HepG2 (cell line): ENCODE measurements at regions not wholly inside any gene's neighbourhood (a gene's known extent, or its start where the extent isn't known, plus 50 kb on each side); places are given as distances from the start of the nearest gene placed in this dataset.

Experiments
- ATAC-seq: fragments of 200-7000 bp; cut with Tn5 transposase; 3 replicates; pipeline ENCODE4 v1.9.1; 2020; ENCODE audit warnings: mild to moderate bottlenecking, moderate library complexity
- BruUV-seq: library from RNA; stranded (reverse); fragments of 400-500 nt; replicated peaks from 2 replicates; lab custom pipeline; 2021; lab: Mats Ljungman, UMichigan
- CTCF ChIA-PET: fragments of 300-600 bp; formaldehyde crosslinking; extraction: SDS; loops from one replicate; lab custom pipeline; 2021; ENCODE audit warnings: low total read pairs, inconsistent platforms, low intra/inter-chr PET ratio; lab: Yijun Ruan, JAX
- POLR2A ChIA-PET: fragments of 350-600 bp; sonication (Branson Sonifier 250); formaldehyde crosslinking; loops from one replicate; lab custom pipeline; 2020; ENCODE audit warnings: antibody characterized with exemption, inconsistent platforms; lab: Yijun Ruan, JAX
- DNase-seq: peaks from one replicate; pipeline ENCODE4 v3.0.0-alpha.2; 2015; ENCODE audit warnings: low spot score
- FAIRE-seq: peaks from 3 replicates; lab custom pipeline; 2011; peaks lifted over from hg19 to GRCh38; lab: Jason Lieb, UNC
- H2AFZ ChIP-seq: one replicate; pipeline ENCODE4 v1.6.1; 2011; ENCODE audit warnings: low read length, inconsistent platforms
- H3K27ac ChIP-seq: fragments of 300-600 bp; 3 replicates; pipeline ENCODE4 v1.8.0; 2011; ENCODE audit warnings: mixed run types, mild to moderate bottlenecking, mixed read lengths, low read length, inconsistent platforms; ENCODE audit not compliant: insufficient read depth; ENCODE audit errors: extremely low read length
- H3K27me3 ChIP-seq, 2 experiments: fragments of 200-600 bp in 1 of 2; 2 replicates in 1 of 2; 3 replicates in 1 of 2; pipeline versions ENCODE4 v1.6.0 to v1.8.0; 2011; ENCODE audit warnings: low read length in 2 of 2, mild to moderate bottlenecking in 2 of 2, moderate library complexity in 2 of 2, inconsistent platforms in 1 of 2; ENCODE audit not compliant: insufficient read depth in 2 of 2, control insufficient read depth in 1 of 2
- H3K36me3 ChIP-seq, 2 experiments: fragments of 200-600 bp in 1 of 2; replicated peaks in 1 of 2; 2 replicates in 1 of 2; 3 replicates in 1 of 2; pipeline versions ENCODE4 v1.5.1 to v1.8.0; 2011; ENCODE audit warnings: low read length in 2 of 2, inconsistent platforms in 1 of 2; ENCODE audit not compliant: insufficient read depth in 2 of 2, control insufficient read depth in 1 of 2
- H3K4me1 ChIP-seq: 2 replicates; pipeline ENCODE4 v1.5.1; 2012; ENCODE audit warnings: low read length, inconsistent platforms; ENCODE audit not compliant: insufficient read depth
- H3K4me2 ChIP-seq: 2 replicates; pipeline ENCODE4 v1.6.0; 2011; ENCODE audit warnings: low read depth, low read length, inconsistent platforms
- H3K4me3 ChIP-seq, 3 experiments: fragments of 200-600 bp in 1 of 3; sonication (generic), shearing (Covaris generic) in 1 of 3; replicated peaks in 1 of 3; 2 replicates each; pipeline ENCODE4 v1.5.1; 2011 to 2016; ENCODE audit warnings: low read length in 3 of 3, inconsistent platforms in 2 of 3, low read depth in 2 of 3, mild to moderate bottlenecking in 2 of 3, control low read depth in 1 of 3, mixed read lengths in 1 of 3; ENCODE audit not compliant: insufficient read depth in 1 of 3
- H3K79me2 ChIP-seq: one replicate; pipeline ENCODE4 v1.6.1; 2011; ENCODE audit warnings: low read length, inconsistent platforms; ENCODE audit not compliant: insufficient read depth
- H3K9ac ChIP-seq: 2 replicates; pipeline ENCODE4 v1.6.0; 2011; ENCODE audit warnings: mild to moderate bottlenecking, low read depth, low read length, inconsistent platforms; ENCODE audit not compliant: insufficient read depth
- H3K9me3 ChIP-seq: 2 replicates; pipeline ENCODE4 v1.5.1; 2012; ENCODE audit warnings: mild to moderate bottlenecking, low read length
- H4K20me1 ChIP-seq: 2 replicates; pipeline ENCODE4 v1.6.0; 2011; ENCODE audit warnings: inconsistent platforms, mild to moderate bottlenecking, low read length, moderate library complexity; ENCODE audit not compliant: insufficient read depth
- CEBPB ChIP-seq: IDR thresholded peaks from 2 replicates; pipeline ENCODE4 v1.6.1; 2011; ENCODE audit warnings: low read depth, low read length, improper control_type of control experiment, borderline replicate concordance
- DPF2 ChIP-seq: sonication (generic); formaldehyde crosslinking; IDR thresholded peaks from 2 replicates; pipeline ENCODE4 v1.4.0; 2020; ENCODE audit warnings: mild to moderate bottlenecking, low read depth, missing genetic modification reagents, borderline replicate concordance
- KLF16 ChIP-seq, 2 experiments: sonication (generic) in 1 of 2; formaldehyde crosslinking in 1 of 2; IDR thresholded peaks; 2 replicates each; pipeline versions ENCODE4 v1.6.1 to v1.8.0; 2016 to 2023; ENCODE audit warnings: missing genetic modification reagents in 2 of 2, missing compliant biosample characterization in 1 of 2
- MAFK ChIP-seq, 2 experiments: IDR thresholded peaks in 1 of 2; conservative IDR thresholded peaks in 1 of 2; 2 replicates each; pipeline ENCODE4 v1.6.1; 2011; ENCODE audit warnings: improper control_type of control experiment in 2 of 2, low read length in 2 of 2
- NFKB2 ChIP-seq: sonication (generic); formaldehyde crosslinking; IDR thresholded peaks from 2 replicates; pipeline ENCODE4 v1.4.0; 2020; ENCODE audit warnings: missing genetic modification reagents, borderline replicate concordance
- NPAS2 ChIP-seq: sonication (generic); formaldehyde crosslinking; IDR thresholded peaks from 2 replicates; pipeline ENCODE4 v1.8.0; 2022; ENCODE audit warnings: mild to moderate bottlenecking, missing genetic modification reagents, borderline replicate concordance
- TOPORS ChIP-seq: sonication (generic); formaldehyde crosslinking; IDR thresholded peaks from 2 replicates; pipeline ENCODE4 v1.8.0; 2023; ENCODE audit warnings: mild to moderate bottlenecking, missing genetic modification reagents
- ZFAT ChIP-seq: sonication (generic); formaldehyde crosslinking; conservative IDR thresholded peaks from 2 replicates; pipeline ENCODE4 v1.8.1; 2023; ENCODE audit warnings: missing genetic modification reagents, inconsistent platforms
- ZNF337 ChIP-seq: sonication (generic); formaldehyde crosslinking; IDR thresholded peaks from 2 replicates; pipeline ENCODE4 v1.5.1; 2020; ENCODE audit warnings: missing genetic modification reagents, low read depth, mild to moderate bottlenecking, borderline replicate concordance
- ZNF841 ChIP-seq: sonication (generic); formaldehyde crosslinking; IDR thresholded peaks from 2 replicates; pipeline ENCODE4 v1.8.1; 2023; ENCODE audit warnings: missing genetic modification reagents, borderline replicate concordance
- ZSCAN29 ChIP-seq: sonication (generic); formaldehyde crosslinking; conservative IDR thresholded peaks from 2 replicates; pipeline ENCODE4 v1.4.0; 2020; ENCODE audit warnings: mild to moderate bottlenecking, missing genetic modification reagents
- WGBS: methylation state at CpG from one replicate; pipeline ENCODE4 v1.1.6; 2017; ENCODE audit warnings: low lambda C conversion rate; 5-methylcytosine and 5-hydroxymethylcytosine counted together
- in situ Hi-C: cut with HindIII; loops from 2 replicates; pipeline ENCODE4 v1.10.0; 2017; ENCODE audit warnings: low pct_unique_long_range_greater_than_20kb; ENCODE audit not compliant: extremely low pct_ligation_motif_present
- intact Hi-C: fragments of 100-400 bp; cut with micrococcal nuclease; formaldehyde crosslinking; loops from one replicate; pipeline ENCODE4 v1.10.0; 2022; ENCODE audit not compliant: unreplicated experiment
- TF ChIP-seq, protein P1 (sequence below): sonication (generic); formaldehyde crosslinking; IDR thresholded peaks from 2 replicates; pipeline ENCODE4 v1.8.1; 2023; ENCODE audit warnings: mild to moderate bottlenecking, missing genetic modification reagents, borderline replicate concordance
- TF ChIP-seq, protein P2 (sequence below): IDR thresholded peaks from 2 replicates; pipeline ENCODE4 v1.6.1; 2016; ENCODE audit warnings: missing biosample characterization, missing genetic modification reagents, low read depth

DNA sequence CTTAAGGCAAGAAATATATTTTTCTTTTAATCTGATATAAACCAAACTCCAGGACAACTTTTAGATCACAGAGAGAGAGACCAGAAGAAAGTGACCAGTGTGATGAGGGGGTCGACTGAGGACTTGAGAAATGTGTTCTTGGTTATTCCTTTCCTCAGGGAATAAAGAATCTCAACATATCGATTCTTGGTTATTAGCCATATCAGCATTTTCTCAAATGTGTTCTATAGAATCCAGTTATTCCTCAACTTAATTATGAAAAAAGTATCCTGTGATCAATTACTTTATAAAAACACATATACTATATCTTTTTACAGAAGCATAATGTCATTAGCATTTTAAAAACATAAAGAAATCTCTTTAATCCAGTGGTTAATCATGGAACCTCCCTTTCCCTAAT, 222.1 kb upstream of the FAM3C start (continued):
- TF ChIP-seq DPF2 (CRISPR knock-in tag) (no peak), ZFAT (CRISPR knock-in tag) (no peak), MAFK (conservative IDR thresholded peaks at IDR 0.05 in 1 of 2, IDR thresholded peaks at IDR 0.05 in 1 of 2; ENCODE audit: low read length in 2 of 2) (peak; percentile 83 to 85), KLF16 (CRISPR knock-in tag; IDR thresholded peaks at IDR 0.05) (no peak), ZNF337 (CRISPR knock-in tag) (no peak), NPAS2 (CRISPR knock-in tag) (no peak), NFKB2 (CRISPR knock-in tag) (no peak)

DNA sequence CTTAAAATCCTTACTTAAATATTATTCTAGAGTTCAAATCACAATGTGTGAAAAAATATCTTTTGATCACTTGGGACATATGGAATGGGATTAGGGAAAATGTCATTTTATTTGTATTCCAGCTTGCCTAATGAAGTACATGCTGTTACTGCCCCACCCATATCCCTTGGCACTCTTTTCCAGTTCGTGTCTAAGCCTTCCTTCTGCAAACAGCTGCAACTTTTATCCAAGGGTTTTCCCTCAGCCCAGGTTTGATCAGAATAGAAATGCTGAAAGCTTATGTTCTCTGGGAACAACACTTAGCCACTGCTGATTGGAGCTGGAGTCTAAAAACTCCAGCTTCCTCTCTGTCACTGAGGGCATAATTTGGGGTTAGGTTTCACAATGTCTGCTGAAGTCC, 214.1 kb upstream of the FAM3C start:
- H3K4me1 ChIP-seq, result no peaks in the 10 kb centered on the region
- H3K27ac ChIP-seq, result no peak overlapping the region
- DNase-seq (no peak), FAIRE-seq (no peak), ATAC-seq (no peak)
- BruUV-seq, result no TSS peak
- no peaks in the 10 kb centered on the region for H3K9me3 ChIP-seq
- H2AFZ ChIP-seq, result no peak overlapping the region
- H3K27me3 ChIP-seq, result no peaks in the 10 kb centered on the region
- CTCF ChIA-PET, result no interaction called here
- H3K9ac ChIP-seq, result no peak overlapping the region
- in situ Hi-C loops (no loop called here), intact Hi-C loops (no loop called here)
- no peak overlapping the region for H3K4me3 ChIP-seq
- H3K79me2 ChIP-seq, result no peaks in the 10 kb centered on the region
- TF ChIP-seq ZSCAN29 (CRISPR knock-in tag) (no peak), ZNF841 (CRISPR knock-in tag) (no peak), CEBPB (no peak), TOPORS (CRISPR knock-in tag) (no peak)
- TF ChIP-seq, protein P1, sequence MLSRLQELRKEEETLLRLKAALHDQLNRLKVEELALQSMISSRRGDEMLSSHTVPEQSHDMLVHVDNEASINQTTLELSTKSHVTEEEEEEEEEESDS, result no peak
- TF ChIP-seq, protein P2, sequence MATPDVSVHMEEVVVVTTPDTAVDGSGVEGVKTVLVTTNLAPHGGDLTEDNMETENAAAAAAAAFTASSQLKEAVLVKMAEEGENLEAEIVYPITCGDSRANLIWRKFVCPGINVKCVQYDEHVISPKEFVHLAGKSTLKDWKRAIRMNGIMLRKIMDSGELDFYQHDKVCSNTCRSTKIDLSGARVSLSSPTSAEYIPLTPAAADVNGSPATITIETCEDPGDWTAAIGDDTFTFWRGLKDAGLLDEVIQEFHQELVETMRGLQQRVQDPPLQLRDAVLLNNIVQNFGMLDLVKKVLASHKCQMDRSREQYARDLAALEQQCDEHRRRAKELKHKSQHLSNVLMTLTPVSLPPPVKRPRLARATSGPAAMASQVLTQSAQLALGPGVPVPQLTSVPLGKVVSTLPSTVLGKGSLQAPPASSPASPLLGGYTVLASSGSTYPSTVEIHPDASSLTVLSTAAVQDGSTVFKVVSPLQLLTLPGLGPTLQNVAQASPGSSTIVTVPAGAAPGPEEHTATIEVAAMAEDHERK (CRISPR knock-in tag), result no peak
- WGBS, result 0% methylated on average over 1 of the region's 1 CpG
- H3K36me3 ChIP-seq, result no peaks in the 10 kb centered on the region
- no peak overlapping the region for H3K4me2 ChIP-seq
- H4K20me1 ChIP-seq, result no peaks in the 10 kb centered on the region
- POLR2A ChIA-PET, result no interaction called here
